CD14-positive monocyte (primary cell): ENCODE measurements at regions not wholly inside any gene's neighbourhood (a gene's known extent, or its start where the extent isn't known, plus 50 kb on each side); places are given as distances from the start of the nearest gene placed in this dataset.

Experiments
- DNase-seq, 3 donors: peaks; one replicate each; pipeline ENCODE4 v3.0.0-alpha.2; 2011 to 2022
- H2AFZ ChIP-seq: 2 replicates; pipeline ENCODE4 v1.6.0; 2012; ENCODE audit warnings: mild to moderate bottlenecking, low read depth, low read length, inconsistent platforms; ENCODE audit not compliant: insufficient read depth, poor library complexity, severe bottlenecking
- H3K27ac ChIP-seq, 2 donors: 1 replicate in 1 of 2; 2 replicates in 1 of 2; pipeline ENCODE4 v1.5.1; 2012 to 2013; ENCODE audit warnings: low read length in 2 of 2, control low read depth in 1 of 2, inconsistent platforms in 1 of 2, low read depth in 1 of 2, mild to moderate bottlenecking in 1 of 2
- H3K27me3 ChIP-seq, 2 donors: one replicate each; pipeline versions ENCODE4 v1.6.0 to v1.6.1; 2011 to 2013; ENCODE audit warnings: low read length in 2 of 2; ENCODE audit not compliant: control insufficient read depth in 2 of 2, insufficient read depth in 2 of 2
- H3K36me3 ChIP-seq, 2 donors: replicated peaks in 1 of 2; 1 replicate in 1 of 2; 2 replicates in 1 of 2; pipeline versions ENCODE4 v1.5.1 to v1.6.1; 2012 to 2013; ENCODE audit warnings: low read length in 2 of 2, control low read depth in 1 of 2, inconsistent platforms in 1 of 2, mild to moderate bottlenecking in 1 of 2; ENCODE audit not compliant: insufficient read depth in 2 of 2, control insufficient read depth in 1 of 2
- H3K4me1 ChIP-seq, 2 donors: 1 replicate in 1 of 2; 2 replicates in 1 of 2; pipeline versions ENCODE4 v1.5.1 to v1.6.1; 2012 to 2013; ENCODE audit warnings: low read length in 2 of 2, control low read depth in 1 of 2, inconsistent platforms in 1 of 2, mild to moderate bottlenecking in 1 of 2, moderate library complexity in 1 of 2; ENCODE audit not compliant: insufficient read depth in 2 of 2, control insufficient read depth in 1 of 2
- H3K4me2 ChIP-seq: replicated peaks from 2 replicates; pipeline ENCODE3; 2012; ENCODE audit warnings: low read length, moderate library complexity, mild to moderate bottlenecking; ENCODE audit not compliant: poor library complexity, severe bottlenecking; ENCODE audit errors: extremely low read depth
- H3K4me3 ChIP-seq, 3 experiments: fragments of 200-600 bp in 1 of 3; sonication (generic) in 1 of 3; replicated peaks in 1 of 3; 1 replicate in 2 of 3; 2 replicates in 1 of 3; pipeline ENCODE4 v1.5.1; 2011 to 2013; ENCODE audit warnings: low read length in 3 of 3, mild to moderate bottlenecking in 3 of 3, control low read depth in 2 of 3, low read depth in 2 of 3, inconsistent platforms in 1 of 3, moderate library complexity in 1 of 3
- H3K79me2 ChIP-seq: 2 replicates; pipeline ENCODE4 v1.6.0; 2012; ENCODE audit warnings: mild to moderate bottlenecking, control low read depth, inconsistent platforms, low read length, moderate library complexity; ENCODE audit not compliant: insufficient read depth
- H3K9ac ChIP-seq: 2 replicates; pipeline ENCODE4 v1.6.0; 2017; ENCODE audit warnings: low read length, mild to moderate bottlenecking; ENCODE audit not compliant: insufficient read depth, poor library complexity, severe bottlenecking
- H3K9me3 ChIP-seq, 2 donors: replicated peaks in 1 of 2; 1 replicate in 1 of 2; 2 replicates in 1 of 2; pipeline versions ENCODE4 v1.5.1 to v1.6.1; 2012 to 2013; ENCODE audit warnings: low read length in 2 of 2, control low read depth in 1 of 2; ENCODE audit not compliant: control insufficient read depth in 1 of 2, insufficient read depth in 1 of 2
- H4K20me1 ChIP-seq: 2 replicates; pipeline ENCODE4 v1.6.0; 2012; ENCODE audit warnings: mild to moderate bottlenecking, low read length, control low read depth, moderate library complexity; ENCODE audit not compliant: insufficient read depth
- H3K27ac Mint-ChIP-seq, 7 donors: one replicate each; pipeline ENCODE4 v1.8.0; 2020; ENCODE audit warnings: mild to moderate bottlenecking in 7 of 7, mixed read lengths in 7 of 7, moderate library complexity in 6 of 7, inconsistent platforms in 2 of 7
- H3K27me3 Mint-ChIP-seq, 3 donors: one replicate each; pipeline ENCODE4 v1.8.0; 2021 to 2022; ENCODE audit warnings: low read depth in 3 of 3, mild to moderate bottlenecking in 3 of 3, mixed read lengths in 3 of 3, moderate library complexity in 3 of 3, inconsistent platforms in 1 of 3
- H3K36me3 Mint-ChIP-seq, 2 donors: one replicate each; pipeline ENCODE4 v1.8.0; 2020; ENCODE audit warnings: mixed read lengths in 2 of 2, inconsistent platforms in 1 of 2, mild to moderate bottlenecking in 1 of 2
- H3K4me1 Mint-ChIP-seq: one replicate; pipeline ENCODE4 v1.8.0; 2020; ENCODE audit warnings: mild to moderate bottlenecking, mixed read lengths
- H3K4me3 Mint-ChIP-seq, 2 donors: one replicate each; pipeline ENCODE4 v1.8.0; 2020; ENCODE audit warnings: mild to moderate bottlenecking in 2 of 2, mixed read lengths in 2 of 2, moderate library complexity in 1 of 2
- H3K9me3 Mint-ChIP-seq, 7 donors: one replicate each; pipeline ENCODE4 v1.8.0; 2020 to 2022; ENCODE audit warnings: mixed read lengths in 7 of 7, mild to moderate bottlenecking in 6 of 7, moderate library complexity in 6 of 7, inconsistent platforms in 2 of 7
- CTCF ChIP-seq: fragments of 200-600 bp; IDR thresholded peaks from one replicate; pipeline ENCODE4 v1.8.0; 2022; ENCODE audit warnings: antibody characterized with exemption, mild to moderate bottlenecking
- WGBS: methylation state at CpG from one replicate; pipeline ENCODE4 v1.1.5; 2013; ENCODE audit warnings: missing lambda C conversion rate; ENCODE audit not compliant: insufficient coverage; 5-methylcytosine and 5-hydroxymethylcytosine counted together
- intact Hi-C, 2 donors: fragments of 100-400 bp; cut with micrococcal nuclease; formaldehyde crosslinking; loops; one replicate each; pipeline versions ENCODE4 v1.15.0 to v1.15.1; 2023

GRCh38 chr20:40741507-40742106 lies 52.6 kb upstream of the MAFB start:
- Mint-ChIP-seq H3K4me3 (no peak overlapping the region), H3K4me1 (peaks cover 52% of the 10 kb centered on the region)
- H4K20me1 ChIP-seq: no peaks in the 10 kb centered on the region

GRCh38 chr20:40743141-40743775 lies 54.2 kb upstream of the MAFB start:
- 100% methylated on average over 1 of the region's 8 CpGs for WGBS
- intact Hi-C loops: loop anchor here (5.0 to 10.0 kb wide), 2 partner anchors 202 to 219 kb away; no protein-coding TSS in a partner anchor
- no peak overlapping the region for H3K4me2 ChIP-seq

More at GRCh38 chr20:40741507-40742106, 52.6 kb upstream of the MAFB start:
- Histone ChIP-seq H3K4me2 (no peak overlapping the region), H3K79me2 (no peaks in the 10 kb centered on the region), H3K4me3 (no peak overlapping the region), H3K9ac (no peak overlapping the region), H3K27ac (no peak overlapping the region), H3K27me3 (no peaks in the 10 kb centered on the region), H3K9me3 (no peaks in the 10 kb centered on the region), H2AFZ (no peak overlapping the region), H3K36me3 (no peaks in the 10 kb centered on the region), H3K4me1 (peaks cover 38 to 46% of the 10 kb centered on the region in 2 donors)
- WGBS: no CpG with 5 or more reads among the region's 6 CpGs
- intact Hi-C loops: loop anchor here (5.0 to 10.0 kb wide), 2 partner anchors 203 to 221 kb away; no protein-coding TSS in a partner anchor
- Mint-ChIP-seq H3K27ac (no peak overlapping the region), H3K9me3 (peaks cover 0 to 5% (median 3%) of the 10 kb centered on the region in 7 donors), H3K36me3 (peaks cover 0 to 2% of the 10 kb centered on the region in 2 donors), H3K27me3 (peaks cover 0 to 13% (median 0%) of the 10 kb centered on the region in 3 donors)
- peak; percentile 82 for TF ChIP-seq CTCF
- DNase-seq: peak; percentile 48 to 63 (median 59)

More at GRCh38 chr20:40743141-40743775, 54.2 kb upstream of the MAFB start:
- Mint-ChIP-seq H3K27ac (no peak overlapping the region), H3K36me3 (peaks cover 0 to 2% of the 10 kb centered on the region in 2 donors), H3K9me3 (no peaks in the 10 kb centered on the region), H3K4me1 (peaks cover 58% of the 10 kb centered on the region), H3K4me3 (no peak overlapping the region), H3K27me3 (peaks cover 0 to 6% (median 0%) of the 10 kb centered on the region in 3 donors)
- no peak overlapping the region for H3K27ac ChIP-seq
- H3K9me3 ChIP-seq: no peaks in the 10 kb centered on the region
- H3K36me3 ChIP-seq: no peaks in the 10 kb centered on the region
- H3K4me3 ChIP-seq: no peak overlapping the region
- H2AFZ ChIP-seq: peak overlapping the region; percentile 4
- no peaks in the 10 kb centered on the region for H4K20me1 ChIP-seq
- DNase-seq: no peak
- peaks cover 38 to 46% of the 10 kb centered on the region in 2 donors for H3K4me1 ChIP-seq
- H3K27me3 ChIP-seq: no peaks in the 10 kb centered on the region
- TF ChIP-seq CTCF: no peak
- no peak overlapping the region for H3K9ac ChIP-seq
- H3K79me2 ChIP-seq: no peaks in the 10 kb centered on the region
